WTC11 (cell line): ENCODE measurements at regions not wholly inside any gene's neighbourhood (a gene's known extent, or its start where the extent isn't known, plus 50 kb on each side); places are given as distances from the start of the nearest gene placed in this dataset.

Experiments used
- ATAC-seq: fragments of 200-7000 bp; cut with Tn5 transposase; 2 replicates; pipeline ENCODE4 v1.10.0; 2021; ENCODE audit warnings: mild to moderate bottlenecking, moderate library complexity
- CTCF ChIA-PET: fragments of 300-600 bp; sonication (Branson Sonifier 250); formaldehyde crosslinking; loops from one replicate; lab custom pipeline; 2021; ENCODE audit warnings: antibody characterized with exemption; lab: Charles Lee
- POLR2A ChIA-PET: fragments of 350-600 bp; sonication (Branson Sonifier 250); formaldehyde crosslinking; loops from one replicate; lab custom pipeline; 2021; ENCODE audit warnings: antibody characterized with exemption; lab: Charles Lee
- DNase-seq: peaks from one replicate; pipeline ENCODE4 v3.0.0; 2021; ENCODE audit warnings: low spot score
- H3K27ac Mint-ChIP-seq: 2 replicates; pipeline ENCODE4 v1.8.0; 2021; ENCODE audit warnings: mixed read lengths
- H3K27me3 Mint-ChIP-seq: 2 replicates; pipeline ENCODE4 v1.8.0; 2021; ENCODE audit warnings: low read depth, mild to moderate bottlenecking, moderate library complexity, mixed read lengths
- H3K36me3 Mint-ChIP-seq: 2 replicates; pipeline ENCODE4 v1.8.0; 2021; ENCODE audit warnings: mixed read lengths
- H3K4me1 Mint-ChIP-seq: 2 replicates; pipeline ENCODE4 v1.8.0; 2022; ENCODE audit warnings: mixed read lengths
- H3K4me3 Mint-ChIP-seq: 2 replicates; pipeline ENCODE4 v1.8.0; 2021; ENCODE audit warnings: mild to moderate bottlenecking, moderate library complexity, mixed read lengths
- H3K9me3 Mint-ChIP-seq: 2 replicates; pipeline ENCODE4 v1.8.0; 2021; ENCODE audit warnings: mixed read lengths
- ARID4B ChIP-seq: sonication (generic); formaldehyde crosslinking; IDR thresholded peaks from 2 replicates; pipeline ENCODE4 v1.8.0; 2023; ENCODE audit warnings: missing genetic modification reagents, mild to moderate bottlenecking, borderline replicate concordance
- CBFB ChIP-seq: sonication (generic); formaldehyde crosslinking; IDR thresholded peaks from 2 replicates; pipeline ENCODE4 v1.8.1; 2022; ENCODE audit warnings: mild to moderate bottlenecking, low read depth, missing genetic modification reagents
- CDX4 ChIP-seq: fragments of 250-450 bp; sonication (Bioruptor Pico); IDR thresholded peaks from 2 replicates; pipeline ENCODE4 v1.9.0; 2021; ENCODE audit warnings: moderate library complexity, mild to moderate bottlenecking, inconsistent platforms, borderline replicate concordance
- CREM ChIP-seq: sonication (generic); formaldehyde crosslinking; IDR thresholded peaks from 2 replicates; pipeline ENCODE4 v1.8.1; 2022; ENCODE audit warnings: mild to moderate bottlenecking, missing genetic modification reagents, moderate library complexity
- E2F4 ChIP-seq: sonication (generic); formaldehyde crosslinking; IDR thresholded peaks from 2 replicates; pipeline ENCODE4 v1.8.1; 2022; ENCODE audit warnings: low read depth, mild to moderate bottlenecking, moderate library complexity, missing genetic modification reagents, borderline replicate concordance
- ERG ChIP-seq: fragments of 250-450 bp; sonication (Bioruptor Pico); IDR thresholded peaks from 2 replicates; pipeline ENCODE4 v1.8.0; 2021; ENCODE audit warnings: mild to moderate bottlenecking
- ESRRA ChIP-seq: sonication (generic); formaldehyde crosslinking; IDR thresholded peaks from 2 replicates; pipeline ENCODE4 v1.8.1; 2022; ENCODE audit warnings: mild to moderate bottlenecking, missing genetic modification reagents, borderline replicate concordance
- FOXP4 ChIP-seq: sonication (generic); formaldehyde crosslinking; IDR thresholded peaks from 2 replicates; pipeline ENCODE4 v1.8.0; 2022; ENCODE audit warnings: mild to moderate bottlenecking, missing genetic modification reagents
- GTF2I ChIP-seq: fragments of 250-450 bp; sonication (Bioruptor Pico); conservative IDR thresholded peaks from 2 replicates; pipeline ENCODE4 v1.4.0; 2021; ENCODE audit warnings: mild to moderate bottlenecking
- JUN ChIP-seq: sonication (generic); formaldehyde crosslinking; IDR thresholded peaks from 2 replicates; pipeline ENCODE4 v1.8.0; 2023; ENCODE audit warnings: mild to moderate bottlenecking, missing genetic modification reagents
- MLX ChIP-seq: sonication (generic); formaldehyde crosslinking; IDR thresholded peaks from 2 replicates; pipeline ENCODE4 v1.8.1; 2023; ENCODE audit warnings: mild to moderate bottlenecking, missing genetic modification reagents, moderate library complexity
- STAT6 ChIP-seq: sonication (generic); formaldehyde crosslinking; conservative IDR thresholded peaks from 2 replicates; pipeline ENCODE4 v1.8.1; 2023; ENCODE audit warnings: mild to moderate bottlenecking, low read depth, missing genetic modification reagents, moderate library complexity
- TEAD4 ChIP-seq: sonication (generic); formaldehyde crosslinking; IDR thresholded peaks from 2 replicates; pipeline ENCODE4 v1.8.0; 2022; ENCODE audit warnings: mild to moderate bottlenecking, missing genetic modification reagents
- ZNF138 ChIP-seq: sonication (generic); formaldehyde crosslinking; conservative IDR thresholded peaks from 2 replicates; pipeline ENCODE4 v1.8.1; 2022; ENCODE audit warnings: mild to moderate bottlenecking, moderate library complexity, missing genetic modification reagents
- ZNF219 ChIP-seq: sonication (generic); formaldehyde crosslinking; IDR thresholded peaks from 2 replicates; pipeline ENCODE4 v1.8.0; 2023; ENCODE audit warnings: missing genetic modification reagents, mild to moderate bottlenecking, borderline replicate concordance
- ZNF532 ChIP-seq: fragments of 250-450 bp; sonication (Bioruptor Pico); IDR thresholded peaks from 2 replicates; pipeline ENCODE4 v1.9.0; 2021; ENCODE audit warnings: mild to moderate bottlenecking, borderline replicate concordance
- ZSCAN18 ChIP-seq: fragments of 250-450 bp; sonication (Bioruptor Pico); IDR thresholded peaks from 2 replicates; pipeline ENCODE4 v2.1.2; 2022; ENCODE audit warnings: mild to moderate bottlenecking, moderate library complexity

GRCh38 chr3:118165413-118165812 is 869.2 kb downstream of the IGSF11 start (continued):
- TF ChIP-seq ARID4B (CRISPR knock-in tag), result no peak
- TF ChIP-seq STAT6 (CRISPR knock-in tag), result no peak
- no peak for TF ChIP-seq MLX (CRISPR knock-in tag)
- no peak for TF ChIP-seq ZNF138
- TF ChIP-seq CREM (CRISPR knock-in tag), result no peak
- TF ChIP-seq ZNF219, result no peak
- no peak for TF ChIP-seq ERG (CRISPR knock-in tag)

- DNase-seq, result no peak
- no peaks in the 10 kb centered on the region for H3K27me3 Mint-ChIP-seq
- ChIA-PET POLR2A (no interaction called here), CTCF (interaction anchor here (1.5 kb wide), 1 partner anchor 469 kb away, joined by 3 read pairs; no protein-coding TSS in a partner anchor)
- peak overlapping the region; percentile 3; the same call in 1 of the 2 replicates for H3K27ac Mint-ChIP-seq
- peaks cover 24% of the 10 kb centered on the region for H3K36me3 Mint-ChIP-seq
- no peak overlapping the region for H3K4me3 Mint-ChIP-seq
- ATAC-seq, result no peak
- peaks cover 31% of the 10 kb centered on the region for H3K9me3 Mint-ChIP-seq
- peaks cover 13% of the 10 kb centered on the region for H3K4me1 Mint-ChIP-seq
- TF ChIP-seq GTF2I (no peak), JUN (CRISPR knock-in tag) (no peak), ZSCAN18 (no peak), CDX4 (no peak), E2F4 (CRISPR knock-in tag) (no peak), ZNF532 (no peak), FOXP4 (no peak), ESRRA (CRISPR knock-in tag) (no peak), CBFB (CRISPR knock-in tag) (no peak), TEAD4 (CRISPR knock-in tag) (no peak)
Measured at GRCh38 chr3:118167571-118167970, 867.1 kb downstream of the IGSF11 start.
